HFFc6 (cell line): ENCODE measurements at regions not wholly inside any gene's neighbourhood (a gene's known extent, or its start where the extent isn't known, plus 50 kb on each side); places are given as distances from the start of the nearest gene placed in this dataset.

ENCODE experiments used
- DNase-seq: peaks from one replicate; pipeline ENCODE4 v3.0.0-alpha.2; 2018
- H3K27ac Mint-ChIP-seq: 2 replicates; pipeline ENCODE4 v1.8.0; 2020; ENCODE audit warnings: mild to moderate bottlenecking, mixed read lengths
- H3K27me3 Mint-ChIP-seq: 2 replicates; pipeline ENCODE4 v1.8.0; 2021; ENCODE audit warnings: mild to moderate bottlenecking, moderate library complexity, mixed read lengths; ENCODE audit not compliant: insufficient read depth
- H3K36me3 Mint-ChIP-seq: 2 replicates; pipeline ENCODE4 v1.8.0; 2021; ENCODE audit warnings: low read depth, mixed read lengths
- H3K4me1 Mint-ChIP-seq: 2 replicates; pipeline ENCODE4 v1.8.0; 2020; ENCODE audit warnings: low read depth, mixed read lengths
- H3K4me3 Mint-ChIP-seq: 2 replicates; pipeline ENCODE4 v1.8.0; 2020; ENCODE audit warnings: mild to moderate bottlenecking, moderate library complexity, mixed read lengths
- H3K9me3 Mint-ChIP-seq: 2 replicates; pipeline ENCODE4 v1.8.0; 2020; ENCODE audit warnings: mild to moderate bottlenecking, mixed read lengths
- TF ChIP-seq, protein P1 (sequence below): fragments of 200-600 bp; sonication (generic); IDR thresholded peaks from 2 replicates; pipeline ENCODE4 v1.5.0; 2021; ENCODE audit warnings: antibody characterized with exemption, mild to moderate bottlenecking

DNA sequence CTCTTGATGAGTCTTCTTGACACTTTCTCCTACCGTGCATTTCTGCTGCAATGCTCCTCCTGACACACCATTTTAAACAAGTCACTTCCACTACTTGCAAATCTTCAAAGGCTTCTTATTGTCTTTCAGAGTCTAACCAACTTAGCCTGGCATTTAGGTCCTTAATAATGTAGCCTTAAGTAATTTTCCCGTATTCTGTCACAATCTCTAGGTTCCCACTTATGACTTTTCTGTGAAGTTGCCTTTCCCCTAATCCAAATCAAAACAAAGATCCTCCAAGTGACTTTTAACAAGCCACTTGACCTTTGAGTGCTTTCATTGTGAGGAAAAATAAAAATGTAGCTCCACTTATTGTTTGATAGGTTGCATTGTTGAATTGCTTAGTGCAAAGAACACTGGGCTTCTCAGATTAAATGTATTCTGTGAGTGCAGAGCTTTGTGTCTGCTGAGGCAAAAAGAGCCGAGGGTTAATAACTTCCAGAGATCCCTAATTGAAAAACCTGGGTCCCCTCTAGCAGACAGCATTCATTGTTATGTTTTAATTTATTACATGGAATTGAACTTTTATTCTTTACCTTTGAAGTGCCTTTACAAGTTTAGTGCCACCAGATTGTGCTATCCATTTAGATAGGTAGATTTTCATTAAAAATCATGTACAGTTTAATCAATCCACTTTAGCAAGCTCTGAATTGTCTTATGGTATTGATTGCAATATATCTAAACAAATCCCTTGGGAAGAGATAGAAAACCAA is 341.7 kb upstream of the TYRP1 start:
- Mint-ChIP-seq H3K9me3 (peaks cover 41% of the 10 kb centered on the region), H3K27ac (no peak overlapping the region), H3K27me3 (peaks cover 2% of the 10 kb centered on the region; the same call in 1 of the 2 replicates), H3K4me3 (no peak overlapping the region), H3K36me3 (no peaks in the 10 kb centered on the region), H3K4me1 (no peaks in the 10 kb centered on the region)
- TF ChIP-seq, protein P1, sequence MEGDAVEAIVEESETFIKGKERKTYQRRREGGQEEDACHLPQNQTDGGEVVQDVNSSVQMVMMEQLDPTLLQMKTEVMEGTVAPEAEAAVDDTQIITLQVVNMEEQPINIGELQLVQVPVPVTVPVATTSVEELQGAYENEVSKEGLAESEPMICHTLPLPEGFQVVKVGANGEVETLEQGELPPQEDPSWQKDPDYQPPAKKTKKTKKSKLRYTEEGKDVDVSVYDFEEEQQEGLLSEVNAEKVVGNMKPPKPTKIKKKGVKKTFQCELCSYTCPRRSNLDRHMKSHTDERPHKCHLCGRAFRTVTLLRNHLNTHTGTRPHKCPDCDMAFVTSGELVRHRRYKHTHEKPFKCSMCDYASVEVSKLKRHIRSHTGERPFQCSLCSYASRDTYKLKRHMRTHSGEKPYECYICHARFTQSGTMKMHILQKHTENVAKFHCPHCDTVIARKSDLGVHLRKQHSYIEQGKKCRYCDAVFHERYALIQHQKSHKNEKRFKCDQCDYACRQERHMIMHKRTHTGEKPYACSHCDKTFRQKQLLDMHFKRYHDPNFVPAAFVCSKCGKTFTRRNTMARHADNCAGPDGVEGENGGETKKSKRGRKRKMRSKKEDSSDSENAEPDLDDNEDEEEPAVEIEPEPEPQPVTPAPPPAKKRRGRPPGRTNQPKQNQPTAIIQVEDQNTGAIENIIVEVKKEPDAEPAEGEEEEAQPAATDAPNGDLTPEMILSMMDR = no peak
- DNase-seq = no peak

DNA sequence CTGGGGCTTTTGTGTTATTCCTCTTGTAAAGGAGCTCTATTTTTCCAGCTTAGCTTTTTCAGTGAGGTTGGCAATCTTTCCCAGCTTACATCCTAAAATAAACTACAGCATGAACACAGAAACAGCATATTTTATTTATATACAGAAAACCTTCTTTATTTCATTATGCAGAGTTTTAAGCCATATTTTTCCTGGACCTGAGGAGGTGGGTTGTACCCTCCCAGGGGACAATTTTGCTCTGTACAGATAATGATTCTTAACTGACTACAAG is 341.2 kb upstream of the TYRP1 start:
- no peaks in the 10 kb centered on the region for H3K4me1 Mint-ChIP-seq
- H3K9me3 Mint-ChIP-seq = peaks cover 41% of the 10 kb centered on the region
- no peak for DNase-seq
- TF ChIP-seq, protein P1 = no peak
- no peak overlapping the region for H3K27ac Mint-ChIP-seq
- H3K27me3 Mint-ChIP-seq = peaks cover 2% of the 10 kb centered on the region; the same call in 1 of the 2 replicates
- no peak overlapping the region for H3K4me3 Mint-ChIP-seq
- H3K36me3 Mint-ChIP-seq = no peaks in the 10 kb centered on the region

DNA sequence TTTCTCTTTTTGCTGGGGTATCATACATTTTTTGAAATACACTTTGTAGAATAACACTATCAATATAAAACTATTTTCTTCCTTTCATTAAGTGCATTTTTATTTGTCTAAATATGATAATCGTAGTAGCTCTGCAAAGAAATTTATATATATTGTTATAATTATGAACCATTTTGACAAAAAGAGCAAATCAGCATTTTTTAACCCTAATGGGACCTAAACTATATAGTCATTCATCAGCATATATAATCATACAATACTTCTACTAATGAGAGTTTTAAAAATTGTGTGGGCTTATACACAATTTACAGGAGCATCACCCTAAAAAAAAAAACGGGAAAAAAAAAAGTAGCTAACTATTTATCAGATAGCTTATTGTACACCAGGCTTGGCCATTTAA is 329.7 kb upstream of the TYRP1 start:
- Mint-ChIP-seq H3K4me1 (no peaks in the 10 kb centered on the region), H3K9me3 (peaks cover 33% of the 10 kb centered on the region), H3K4me3 (no peak overlapping the region), H3K27ac (no peak overlapping the region), H3K27me3 (no peaks in the 10 kb centered on the region), H3K36me3 (no peaks in the 10 kb centered on the region)
- TF ChIP-seq, protein P1 = no peak
- no peak for DNase-seq

DNA sequence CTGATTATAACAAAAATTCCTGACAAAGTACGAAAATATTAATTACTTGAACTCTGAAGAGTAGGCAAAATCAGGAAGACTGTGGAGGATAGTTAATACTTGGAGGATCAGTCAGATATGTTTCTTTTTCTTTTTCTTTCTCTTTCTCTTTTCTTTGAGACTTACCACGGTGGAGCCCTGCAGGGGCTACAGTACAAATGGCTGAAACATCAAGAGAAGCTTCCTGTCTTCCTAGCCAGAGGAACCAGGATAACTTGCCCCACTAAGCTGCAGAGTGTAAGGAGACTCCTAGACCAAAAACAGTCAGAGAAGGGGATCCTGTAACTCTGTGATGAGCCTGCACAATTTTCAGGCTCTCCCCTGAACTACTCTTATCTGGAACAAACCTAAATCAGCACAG is 324.6 kb upstream of the TYRP1 start:
- H3K27me3 Mint-ChIP-seq = no peaks in the 10 kb centered on the region
- H3K4me3 Mint-ChIP-seq = no peak overlapping the region
- no peaks in the 10 kb centered on the region for H3K4me1 Mint-ChIP-seq
- H3K27ac Mint-ChIP-seq = no peak overlapping the region
- H3K9me3 Mint-ChIP-seq = peaks cover 29% of the 10 kb centered on the region
- DNase-seq = no peak
- TF ChIP-seq, protein P1 = no peak
- no peaks in the 10 kb centered on the region for H3K36me3 Mint-ChIP-seq

DNA sequence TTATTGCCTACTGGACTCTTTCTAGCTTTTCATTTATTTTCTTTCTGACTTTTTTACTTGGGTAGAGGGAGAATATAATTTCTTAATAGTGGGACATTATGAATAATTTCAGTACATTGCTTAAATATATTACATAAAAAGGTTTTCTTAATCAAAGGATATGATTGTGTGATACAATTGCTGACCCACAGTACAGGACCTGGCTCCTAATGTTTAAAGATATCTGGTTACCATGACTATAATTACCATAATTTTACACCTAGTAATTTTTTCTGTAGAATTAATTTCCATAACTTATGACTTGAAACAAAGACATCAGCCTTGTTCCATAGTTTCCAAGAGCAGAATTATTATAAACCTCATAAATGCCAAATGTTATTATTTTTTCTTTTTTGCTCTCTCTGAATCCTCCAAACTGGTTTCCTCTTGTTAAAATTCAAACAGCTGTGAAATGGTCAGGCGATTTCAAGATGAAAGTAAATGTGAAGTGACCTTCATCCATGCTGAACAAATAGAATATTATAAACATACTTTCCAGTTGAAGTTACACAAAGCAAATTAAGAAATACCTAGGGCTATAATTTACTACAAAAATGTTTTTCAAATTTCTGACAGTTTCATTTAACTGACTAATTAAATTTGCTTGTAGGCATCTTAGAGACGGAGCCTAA is 301.2 kb upstream of the TYRP1 start:
- H3K9me3 Mint-ChIP-seq = peaks cover 31% of the 10 kb centered on the region
- DNase-seq = no peak
- no peak overlapping the region for H3K27ac Mint-ChIP-seq
- no peaks in the 10 kb centered on the region for H3K27me3 Mint-ChIP-seq
- H3K36me3 Mint-ChIP-seq = no peaks in the 10 kb centered on the region
- TF ChIP-seq, protein P1 = no peak
- H3K4me3 Mint-ChIP-seq = no peak overlapping the region
- no peaks in the 10 kb centered on the region for H3K4me1 Mint-ChIP-seq
